ENCODE measurements at regions not wholly inside any gene's neighbourhood (a gene's known extent, or its start where the extent isn't known, plus 50 kb on each side); places are given as distances from the start of the nearest gene placed in this dataset.

- no peaks in the 10 kb centered on the region for H3K36me3 ChIP-seq
- no peak overlapping the region for H3K27ac ChIP-seq
- H3K27me3 ChIP-seq: no peaks in the 10 kb centered on the region
- H3K4me1 ChIP-seq (ENCODE audit: control insufficient read depth in 1 of 2, insufficient read depth in 1 of 2, low read depth in 1 of 2, low read length in 1 of 2): no peaks in the 10 kb centered on the region
- H3K9me3 ChIP-seq: no peaks in the 10 kb centered on the region
- TF ChIP-seq, protein P1, sequence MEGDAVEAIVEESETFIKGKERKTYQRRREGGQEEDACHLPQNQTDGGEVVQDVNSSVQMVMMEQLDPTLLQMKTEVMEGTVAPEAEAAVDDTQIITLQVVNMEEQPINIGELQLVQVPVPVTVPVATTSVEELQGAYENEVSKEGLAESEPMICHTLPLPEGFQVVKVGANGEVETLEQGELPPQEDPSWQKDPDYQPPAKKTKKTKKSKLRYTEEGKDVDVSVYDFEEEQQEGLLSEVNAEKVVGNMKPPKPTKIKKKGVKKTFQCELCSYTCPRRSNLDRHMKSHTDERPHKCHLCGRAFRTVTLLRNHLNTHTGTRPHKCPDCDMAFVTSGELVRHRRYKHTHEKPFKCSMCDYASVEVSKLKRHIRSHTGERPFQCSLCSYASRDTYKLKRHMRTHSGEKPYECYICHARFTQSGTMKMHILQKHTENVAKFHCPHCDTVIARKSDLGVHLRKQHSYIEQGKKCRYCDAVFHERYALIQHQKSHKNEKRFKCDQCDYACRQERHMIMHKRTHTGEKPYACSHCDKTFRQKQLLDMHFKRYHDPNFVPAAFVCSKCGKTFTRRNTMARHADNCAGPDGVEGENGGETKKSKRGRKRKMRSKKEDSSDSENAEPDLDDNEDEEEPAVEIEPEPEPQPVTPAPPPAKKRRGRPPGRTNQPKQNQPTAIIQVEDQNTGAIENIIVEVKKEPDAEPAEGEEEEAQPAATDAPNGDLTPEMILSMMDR (IDR thresholded peaks at IDR 0.05): no peak
- H3K4me3 ChIP-seq (ENCODE audit: low read depth in 1 of 2, low read length in 1 of 2): no peak overlapping the region
These were observed 203.7 kb upstream of the SLC24A2 start for GRCh38 chr9:19992556-19992955.

DNA sequence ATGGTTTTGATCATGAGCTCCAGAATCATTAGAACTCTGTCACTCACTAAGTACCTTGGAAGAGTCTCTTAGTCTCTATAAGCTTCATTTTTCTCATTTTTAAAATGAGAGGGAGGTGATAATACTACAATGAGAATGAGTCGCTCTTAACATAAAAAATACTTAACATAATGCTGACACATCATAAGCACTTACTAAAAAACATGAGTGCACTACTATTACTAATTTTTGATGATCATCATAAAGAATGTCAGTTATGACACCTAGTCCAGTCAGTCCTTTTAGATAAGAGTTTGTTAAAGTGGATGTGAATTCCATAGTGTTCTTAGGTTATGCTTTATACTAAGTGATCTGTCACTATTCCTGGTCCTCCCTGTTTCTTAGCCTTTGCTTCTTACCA lies 200.4 kb upstream of the SLC24A2 start:
- Histone ChIP-seq H3K36me3 (no peaks in the 10 kb centered on the region), H3K27me3 (no peaks in the 10 kb centered on the region), H3K4me1 (ENCODE audit: control insufficient read depth in 1 of 2, insufficient read depth in 1 of 2, low read depth in 1 of 2, low read length in 1 of 2) (no peaks in the 10 kb centered on the region), H3K4me3 (ENCODE audit: low read depth in 1 of 2, low read length in 1 of 2) (no peak overlapping the region), H3K9me3 (no peaks in the 10 kb centered on the region), H3K27ac (no peak overlapping the region)
- TF ChIP-seq, protein P1 (IDR thresholded peaks at IDR 0.05): no peak

DNA sequence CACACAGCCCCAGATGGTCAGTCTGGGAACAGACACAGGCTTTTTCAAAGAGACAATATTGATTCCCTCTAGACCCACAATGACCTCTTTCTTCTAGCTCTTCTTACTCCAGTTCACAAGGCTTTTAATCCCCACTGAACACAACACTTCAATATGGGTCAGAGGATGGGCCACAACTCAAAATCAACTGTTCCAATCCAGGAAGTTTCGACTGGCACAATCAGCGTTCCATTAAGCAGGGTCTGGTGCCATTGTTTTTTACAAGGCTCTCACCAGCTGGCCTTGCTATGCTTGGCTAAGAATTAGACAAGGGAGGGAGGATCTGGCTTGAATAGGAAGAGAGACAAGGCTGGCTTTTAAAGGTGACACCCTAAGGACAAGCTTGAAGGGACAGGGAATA lies 199.4 kb upstream of the SLC24A2 start:
- TF ChIP-seq, protein P1 (IDR thresholded peaks at IDR 0.05): no peak
- H3K27ac ChIP-seq: no peak overlapping the region
- H3K9me3 ChIP-seq: no peaks in the 10 kb centered on the region
- H3K27me3 ChIP-seq: no peaks in the 10 kb centered on the region
- no peaks in the 10 kb centered on the region for H3K36me3 ChIP-seq
- no peaks in the 10 kb centered on the region for H3K4me1 ChIP-seq (ENCODE audit: control insufficient read depth in 1 of 2, insufficient read depth in 1 of 2, low read depth in 1 of 2, low read length in 1 of 2)
- no peak overlapping the region for H3K4me3 ChIP-seq (ENCODE audit: low read depth in 1 of 2, low read length in 1 of 2)

DNA sequence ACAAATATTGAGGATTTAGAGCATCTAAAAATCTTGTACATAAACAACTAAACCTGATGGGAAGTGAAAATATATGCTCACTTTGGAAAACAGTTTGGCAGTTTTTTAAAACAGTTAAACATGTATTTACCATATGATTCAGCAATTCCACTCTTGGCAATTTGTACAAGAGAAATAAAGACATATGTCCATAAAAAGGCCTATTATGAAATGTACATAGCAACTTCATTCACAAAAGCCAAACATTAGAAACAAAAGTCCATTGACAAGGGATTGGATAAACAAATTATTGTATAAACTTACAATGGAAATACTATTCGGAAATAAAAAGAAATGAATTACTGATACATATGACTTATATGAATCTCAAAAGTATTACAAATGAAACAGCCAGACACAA lies 196.2 kb upstream of the SLC24A2 start:
- no peaks in the 10 kb centered on the region for H3K27me3 ChIP-seq
- H3K4me1 ChIP-seq (ENCODE audit: control insufficient read depth in 1 of 2, insufficient read depth in 1 of 2, low read depth in 1 of 2, low read length in 1 of 2): no peaks in the 10 kb centered on the region
- H3K4me3 ChIP-seq (ENCODE audit: low read depth in 1 of 2, low read length in 1 of 2): no peak overlapping the region
- no peak overlapping the region for H3K27ac ChIP-seq
- H3K36me3 ChIP-seq: no peaks in the 10 kb centered on the region
- no peaks in the 10 kb centered on the region for H3K9me3 ChIP-seq
- TF ChIP-seq, protein P1 (IDR thresholded peaks at IDR 0.05): no peak

GRCh38 chr9:19976226-19976625 lies 187.4 kb upstream of the SLC24A2 start:
- TF ChIP-seq, protein P1 (IDR thresholded peaks at IDR 0.05): no peak
- Histone ChIP-seq H3K4me1 (ENCODE audit: control insufficient read depth in 1 of 2, insufficient read depth in 1 of 2, low read depth in 1 of 2, low read length in 1 of 2) (no peaks in the 10 kb centered on the region), H3K36me3 (no peaks in the 10 kb centered on the region), H3K9me3 (no peaks in the 10 kb centered on the region), H3K27ac (no peak overlapping the region), H3K4me3 (ENCODE audit: low read depth in 1 of 2, low read length in 1 of 2) (no peak overlapping the region), H3K27me3 (no peaks in the 10 kb centered on the region)

DNA sequence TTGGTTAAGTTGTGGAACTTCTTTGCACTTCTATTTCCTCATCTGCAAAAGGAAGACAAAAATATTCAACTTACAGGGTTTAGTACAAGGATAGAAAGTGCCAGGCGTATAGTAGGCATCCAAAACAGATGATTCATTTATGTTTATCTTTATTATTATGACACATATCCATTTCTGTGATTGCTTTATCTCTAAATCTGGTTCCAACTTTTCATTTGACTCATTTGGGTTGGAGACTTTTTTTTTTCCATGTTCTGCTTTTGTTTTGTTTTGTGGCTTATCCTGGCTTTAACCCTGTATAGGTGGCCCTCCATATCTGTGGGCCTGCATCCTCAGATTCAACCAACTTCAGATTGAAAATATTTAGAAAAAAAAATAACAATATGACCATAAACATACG lies 186.7 kb upstream of the SLC24A2 start:
- H3K4me1 ChIP-seq (ENCODE audit: control insufficient read depth in 1 of 2, insufficient read depth in 1 of 2, low read depth in 1 of 2, low read length in 1 of 2): no peaks in the 10 kb centered on the region
- TF ChIP-seq, protein P1 (IDR thresholded peaks at IDR 0.05): no peak
- H3K27ac ChIP-seq: no peak overlapping the region
- no peaks in the 10 kb centered on the region for H3K36me3 ChIP-seq
- no peak overlapping the region for H3K4me3 ChIP-seq (ENCODE audit: low read depth in 1 of 2, low read length in 1 of 2)
- no peaks in the 10 kb centered on the region for H3K9me3 ChIP-seq
- no peaks in the 10 kb centered on the region for H3K27me3 ChIP-seq
